ENCODE measurements at regions not wholly inside any gene's neighbourhood (a gene's known extent, or its start where the extent isn't known, plus 50 kb on each side); places are given as distances from the start of the nearest gene placed in this dataset.

DNA sequence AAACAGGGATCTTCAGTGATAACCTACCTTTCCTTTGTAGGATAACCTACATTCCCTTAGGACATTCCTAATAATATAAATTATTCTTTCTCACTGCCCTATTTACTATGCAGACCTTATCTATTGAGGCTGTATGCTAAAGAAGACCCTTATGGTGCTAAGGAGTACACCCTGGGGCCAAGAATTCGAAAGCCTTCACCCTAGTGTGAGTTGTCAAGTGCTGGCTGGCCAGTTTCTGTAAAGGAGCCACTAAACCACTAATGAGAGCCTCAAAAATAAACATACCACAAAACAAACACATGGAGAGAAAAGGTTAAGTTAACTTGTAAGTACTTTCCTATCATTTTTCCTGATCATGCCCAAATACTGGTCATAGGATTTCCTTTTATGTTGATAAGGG lies 315.0 kb upstream of the CAMK1G start (continued):
- TF ChIP-seq ZNF462 (CRISPR knock-in tag; IDR thresholded peaks at IDR 0.05) (no peak), EZH2phosphoT487 (IDR thresholded peaks at IDR 0.05; ENCODE audit: unreplicated experiment) (no peak), CREB1 (CRISPR knock-in tag; IDR thresholded peaks at IDR 0.05; ENCODE audit: low read depth) (no peak)

DNA sequence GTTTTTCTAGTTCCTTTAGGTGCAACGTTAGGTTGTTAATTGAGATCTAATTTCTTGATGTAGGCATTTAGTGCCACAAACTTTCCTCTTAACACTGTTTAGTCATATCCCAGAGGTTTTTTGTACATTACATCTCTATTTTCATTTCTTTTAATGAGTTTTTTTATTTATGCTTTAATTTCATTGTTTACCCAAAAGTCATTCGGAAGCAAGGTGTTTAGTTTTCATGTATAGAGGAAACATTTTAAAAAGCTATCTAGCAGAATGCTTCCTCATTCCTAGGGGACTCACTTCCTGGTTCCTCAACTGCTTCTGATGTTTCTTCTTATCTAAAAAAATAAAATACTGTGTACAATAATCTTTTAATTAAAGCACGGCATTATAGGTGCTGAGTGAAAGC lies 307.2 kb upstream of the CAMK1G start:
- H3K27me3 ChIP-seq (ENCODE audit: insufficient read depth): no peaks in the 10 kb centered on the region
- H3K27ac ChIP-seq (ENCODE audit: low read depth): no peak overlapping the region
- Mint-ChIP-seq H3K36me3 (ENCODE audit: low read depth) (no peaks in the 10 kb centered on the region), H3K9me3 (no peaks in the 10 kb centered on the region), H3K4me1 (no peaks in the 10 kb centered on the region), H3K27ac (no peak overlapping the region), H3K4me3 (no peak overlapping the region), H3K27me3 (ENCODE audit: insufficient read depth, low read depth, poor library complexity) (peaks cover 3% of the 10 kb centered on the region)
- H3K4me1 ChIP-seq (ENCODE audit: insufficient read depth): no peaks in the 10 kb centered on the region
- no peak overlapping the region for H2AFZ ChIP-seq
- H3K79me2 ChIP-seq (replicated peaks; ENCODE audit: insufficient read depth): no peaks in the 10 kb centered on the region
- no peaks in the 10 kb centered on the region for H3K36me3 ChIP-seq (ENCODE audit: insufficient read depth)
- ATAC-seq (no peak), DNase-seq (ENCODE audit: low spot score) (no peak)
- H3K4me2 ChIP-seq: no peak overlapping the region
- H3K4me3 ChIP-seq: no peak overlapping the region
- no peaks in the 10 kb centered on the region for H4K20me1 ChIP-seq (replicated peaks; ENCODE audit: insufficient read depth)
- no peaks in the 10 kb centered on the region for H3F3A ChIP-seq (replicated peaks; ENCODE audit: low read depth)
- no peaks in the 10 kb centered on the region for H3K9me2 ChIP-seq (ENCODE audit: insufficient read depth)
- TF ChIP-seq, protein P1, sequence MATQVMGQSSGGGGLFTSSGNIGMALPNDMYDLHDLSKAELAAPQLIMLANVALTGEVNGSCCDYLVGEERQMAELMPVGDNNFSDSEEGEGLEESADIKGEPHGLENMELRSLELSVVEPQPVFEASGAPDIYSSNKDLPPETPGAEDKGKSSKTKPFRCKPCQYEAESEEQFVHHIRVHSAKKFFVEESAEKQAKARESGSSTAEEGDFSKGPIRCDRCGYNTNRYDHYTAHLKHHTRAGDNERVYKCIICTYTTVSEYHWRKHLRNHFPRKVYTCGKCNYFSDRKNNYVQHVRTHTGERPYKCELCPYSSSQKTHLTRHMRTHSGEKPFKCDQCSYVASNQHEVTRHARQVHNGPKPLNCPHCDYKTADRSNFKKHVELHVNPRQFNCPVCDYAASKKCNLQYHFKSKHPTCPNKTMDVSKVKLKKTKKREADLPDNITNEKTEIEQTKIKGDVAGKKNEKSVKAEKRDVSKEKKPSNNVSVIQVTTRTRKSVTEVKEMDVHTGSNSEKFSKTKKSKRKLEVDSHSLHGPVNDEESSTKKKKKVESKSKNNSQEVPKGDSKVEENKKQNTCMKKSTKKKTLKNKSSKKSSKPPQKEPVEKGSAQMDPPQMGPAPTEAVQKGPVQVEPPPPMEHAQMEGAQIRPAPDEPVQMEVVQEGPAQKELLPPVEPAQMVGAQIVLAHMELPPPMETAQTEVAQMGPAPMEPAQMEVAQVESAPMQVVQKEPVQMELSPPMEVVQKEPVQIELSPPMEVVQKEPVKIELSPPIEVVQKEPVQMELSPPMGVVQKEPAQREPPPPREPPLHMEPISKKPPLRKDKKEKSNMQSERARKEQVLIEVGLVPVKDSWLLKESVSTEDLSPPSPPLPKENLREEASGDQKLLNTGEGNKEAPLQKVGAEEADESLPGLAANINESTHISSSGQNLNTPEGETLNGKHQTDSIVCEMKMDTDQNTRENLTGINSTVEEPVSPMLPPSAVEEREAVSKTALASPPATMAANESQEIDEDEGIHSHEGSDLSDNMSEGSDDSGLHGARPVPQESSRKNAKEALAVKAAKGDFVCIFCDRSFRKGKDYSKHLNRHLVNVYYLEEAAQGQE (IDR thresholded peaks at IDR 0.05; ENCODE audit: unreplicated experiment): no peak
- TF ChIP-seq EZH2 (IDR thresholded peaks at IDR 0.05; ENCODE audit: low read depth, unreplicated experiment) (no peak), NANOG (IDR thresholded peaks at IDR 0.05; ENCODE audit: borderline replicate concordance) (no peak), CREB1 (CRISPR knock-in tag; IDR thresholded peaks at IDR 0.05; ENCODE audit: low read depth) (no peak), ZNF114 (CRISPR knock-in tag; IDR thresholded peaks at IDR 0.05) (no peak), JUNB (IDR thresholded peaks at IDR 0.05; ENCODE audit: unreplicated experiment) (no peak)

Measured in GM23338 (cell line).